ENCODE measurements at regions not wholly inside any gene's neighbourhood (a gene's known extent, or its start where the extent isn't known, plus 50 kb on each side); places are given as distances from the start of the nearest gene placed in this dataset.

DNA sequence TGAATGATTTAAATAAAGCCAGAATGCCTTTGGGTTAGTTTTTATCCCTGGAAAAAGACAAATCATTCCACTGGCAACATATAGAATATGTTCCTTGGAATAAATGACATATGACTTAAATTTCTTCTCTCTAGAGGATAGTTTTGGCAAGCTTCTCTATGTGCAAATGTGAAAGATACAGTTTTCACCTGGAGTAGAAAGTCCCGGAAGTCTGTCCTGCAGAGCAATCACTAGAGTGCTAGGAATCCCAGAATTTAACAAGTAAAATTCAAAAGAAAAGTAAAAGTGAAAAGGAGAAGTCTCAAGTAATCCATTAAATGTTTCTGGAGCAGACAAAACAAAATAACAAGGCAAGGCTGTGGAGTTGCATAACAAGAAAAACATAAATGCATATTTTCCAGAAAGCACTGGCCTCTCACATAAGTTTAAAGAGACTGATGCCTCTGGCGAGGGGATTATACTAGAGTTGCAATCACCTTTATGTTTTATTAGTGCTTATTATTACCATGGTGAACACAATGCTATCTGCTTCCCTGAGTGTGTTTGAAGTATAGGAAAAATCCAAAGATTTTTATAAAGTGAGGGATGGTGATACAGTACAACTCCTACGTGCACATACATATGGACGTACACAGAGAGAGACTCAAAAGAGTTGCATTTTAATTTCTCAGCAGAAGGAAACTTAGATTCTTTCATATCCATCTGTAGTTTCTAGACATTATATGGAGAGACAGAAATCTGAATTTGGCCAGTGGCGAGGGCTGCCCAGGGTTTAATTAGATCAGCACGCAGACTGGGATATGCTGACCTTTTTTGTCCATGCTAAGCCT, 188.3 kb upstream of the ANKRD55 start:
- DNase-seq (ENCODE audit: extremely low spot score), result no peak
- Histone ChIP-seq H3K4me3 (no peak overlapping the region), H3K27me3 (no peaks in the 10 kb centered on the region), H3K36me3 (no peaks in the 10 kb centered on the region), H3K27ac (replicated peaks in 1 of 4) (no peak overlapping the region), H3K4me1 (peaks cover 0 to 6% (median 0%) of the 10 kb centered on the region in 4 donors), H3K9me3 (peaks cover 0 to 23% (median 19%) of the 10 kb centered on the region in 4 donors)
- intact Hi-C loops (cut with DNase I), result no loop called here
- TF ChIP-seq POLR2A (IDR thresholded peaks at IDR 0.05; ENCODE audit: low read depth) (no peak), EP300 (IDR thresholded peaks at IDR 0.05) (no peak), POLR2AphosphoS5 (IDR thresholded peaks at IDR 0.05) (no peak)
- TF ChIP-seq, protein P1, sequence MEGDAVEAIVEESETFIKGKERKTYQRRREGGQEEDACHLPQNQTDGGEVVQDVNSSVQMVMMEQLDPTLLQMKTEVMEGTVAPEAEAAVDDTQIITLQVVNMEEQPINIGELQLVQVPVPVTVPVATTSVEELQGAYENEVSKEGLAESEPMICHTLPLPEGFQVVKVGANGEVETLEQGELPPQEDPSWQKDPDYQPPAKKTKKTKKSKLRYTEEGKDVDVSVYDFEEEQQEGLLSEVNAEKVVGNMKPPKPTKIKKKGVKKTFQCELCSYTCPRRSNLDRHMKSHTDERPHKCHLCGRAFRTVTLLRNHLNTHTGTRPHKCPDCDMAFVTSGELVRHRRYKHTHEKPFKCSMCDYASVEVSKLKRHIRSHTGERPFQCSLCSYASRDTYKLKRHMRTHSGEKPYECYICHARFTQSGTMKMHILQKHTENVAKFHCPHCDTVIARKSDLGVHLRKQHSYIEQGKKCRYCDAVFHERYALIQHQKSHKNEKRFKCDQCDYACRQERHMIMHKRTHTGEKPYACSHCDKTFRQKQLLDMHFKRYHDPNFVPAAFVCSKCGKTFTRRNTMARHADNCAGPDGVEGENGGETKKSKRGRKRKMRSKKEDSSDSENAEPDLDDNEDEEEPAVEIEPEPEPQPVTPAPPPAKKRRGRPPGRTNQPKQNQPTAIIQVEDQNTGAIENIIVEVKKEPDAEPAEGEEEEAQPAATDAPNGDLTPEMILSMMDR (IDR thresholded peaks at IDR 0.05), result no peak
- 82% methylated on average over 6 of the region's 6 CpGs for WGBS

DNA sequence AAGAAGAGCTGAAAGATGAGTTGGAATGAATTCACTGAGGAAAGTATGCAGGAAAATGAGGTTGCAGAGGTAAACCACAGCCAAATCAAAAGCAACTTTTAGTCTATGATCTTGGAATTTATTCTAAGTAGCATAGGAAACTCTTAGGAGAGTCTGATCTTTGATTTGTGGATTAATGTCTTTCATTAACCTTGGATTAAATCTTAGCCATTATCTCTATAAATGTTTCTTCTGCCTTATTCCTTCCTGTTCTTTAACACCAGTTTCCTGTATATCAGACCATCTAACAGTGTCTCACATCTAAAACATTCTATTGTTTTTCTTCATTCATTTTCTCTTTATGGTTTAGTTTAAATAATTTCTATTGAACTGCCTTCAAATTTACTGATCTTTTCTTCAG, 187.2 kb upstream of the ANKRD55 start:
- DNase-seq (ENCODE audit: extremely low spot score), result no peak
- intact Hi-C loops (cut with DNase I), result no loop called here
- Histone ChIP-seq H3K27me3 (no peaks in the 10 kb centered on the region), H3K27ac (replicated peaks in 1 of 4) (no peak overlapping the region), H3K4me1 (peaks cover 0 to 6% (median 1%) of the 10 kb centered on the region in 4 donors), H3K9me3 (peaks cover 0 to 23% (median 19%) of the 10 kb centered on the region in 4 donors), H3K4me3 (no peak overlapping the region), H3K36me3 (no peaks in the 10 kb centered on the region)
- TF ChIP-seq POLR2A (IDR thresholded peaks at IDR 0.05; ENCODE audit: low read depth), result no peak
- TF ChIP-seq EP300 (IDR thresholded peaks at IDR 0.05), result no peak
- TF ChIP-seq POLR2AphosphoS5 (IDR thresholded peaks at IDR 0.05), result no peak
- TF ChIP-seq, protein P1 (IDR thresholded peaks at IDR 0.05), result no peak

DNA sequence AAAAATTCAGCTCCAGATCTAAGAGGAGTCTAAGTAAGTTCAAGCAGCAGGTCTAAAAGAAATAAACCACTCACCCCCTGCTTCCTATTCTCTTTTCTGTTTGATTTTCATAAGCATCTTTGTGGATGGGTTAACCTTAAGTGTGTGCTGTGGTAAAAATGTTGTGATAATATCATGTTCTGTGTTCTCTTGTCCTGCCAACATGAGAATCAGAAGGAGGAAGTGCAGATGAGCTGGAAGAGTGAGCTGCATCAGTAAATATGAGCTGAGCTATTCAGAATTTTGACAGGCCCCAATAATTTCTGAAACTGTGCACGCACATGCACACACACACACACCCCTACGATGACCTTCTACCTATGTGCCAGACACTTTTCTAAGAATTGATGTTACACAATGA, 186.5 kb upstream of the ANKRD55 start:
- WGBS, result 78% methylated on average over 2 of the region's 2 CpGs
- TF ChIP-seq POLR2A (IDR thresholded peaks at IDR 0.05; ENCODE audit: low read depth) (no peak), POLR2AphosphoS5 (IDR thresholded peaks at IDR 0.05) (no peak), EP300 (IDR thresholded peaks at IDR 0.05) (no peak)
- TF ChIP-seq, protein P1 (IDR thresholded peaks at IDR 0.05), result no peak
- H3K27ac ChIP-seq (replicated peaks in 1 of 4), result no peak overlapping the region

DNA sequence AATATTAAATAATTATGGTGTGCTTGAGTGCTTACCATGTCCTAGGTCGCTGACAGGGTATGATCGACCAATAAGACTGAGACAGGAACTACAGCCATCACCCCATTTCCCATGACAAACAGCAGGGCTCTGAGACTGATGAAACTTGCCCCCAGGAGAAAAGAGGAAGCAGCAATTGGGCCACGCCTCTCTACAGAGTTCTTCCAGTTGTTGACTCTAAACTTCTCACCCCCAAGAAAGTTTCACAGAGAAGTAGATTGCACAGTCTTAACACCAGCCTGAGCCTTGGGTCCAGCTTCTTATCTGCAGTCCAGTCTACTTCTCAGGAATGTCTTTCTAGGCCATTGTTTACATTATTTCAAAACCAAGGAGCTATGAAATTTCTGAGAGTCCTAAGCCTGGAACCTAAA, 182.2 kb upstream of the ANKRD55 start:
- no peak for DNase-seq (ENCODE audit: extremely low spot score)
- 67% methylated on average over 2 of the region's 3 CpGs for WGBS
- intact Hi-C loops (cut with DNase I), result no loop called here
- H3K4me3 ChIP-seq, result no peak overlapping the region
- TF ChIP-seq, protein P1 (IDR thresholded peaks at IDR 0.05), result no peak
- TF ChIP-seq POLR2AphosphoS5 (IDR thresholded peaks at IDR 0.05), result no peak
- no peak for TF ChIP-seq POLR2A (IDR thresholded peaks at IDR 0.05; ENCODE audit: low read depth)
- TF ChIP-seq EP300 (IDR thresholded peaks at IDR 0.05), result no peak
- no peaks in the 10 kb centered on the region for H3K27me3 ChIP-seq
- H3K9me3 ChIP-seq, result peaks cover 0 to 13% (median 11%) of the 10 kb centered on the region in 4 donors
- no peaks in the 10 kb centered on the region for H3K36me3 ChIP-seq
- H3K4me1 ChIP-seq, result peaks cover 0 to 5% (median 0%) of the 10 kb centered on the region in 4 donors
- no peak overlapping the region for H3K27ac ChIP-seq (replicated peaks in 1 of 4)

More for the DNA sequence above, 186.5 kb upstream of the ANKRD55 start:
- Histone ChIP-seq H3K27me3 (no peaks in the 10 kb centered on the region), H3K4me3 (no peak overlapping the region), H3K9me3 (peaks cover 0 to 23% (median 19%) of the 10 kb centered on the region in 4 donors), H3K36me3 (no peaks in the 10 kb centered on the region), H3K4me1 (peaks cover 0 to 6% (median 3%) of the 10 kb centered on the region in 4 donors)
- DNase-seq (ENCODE audit: extremely low spot score), result no peak
- intact Hi-C loops (cut with DNase I), result no loop called here
